HG03095 (cell line): ENCODE measurements at regions not wholly inside any gene's neighbourhood (a gene's known extent, or its start where the extent isn't known, plus 50 kb on each side); places are given as distances from the start of the nearest gene placed in this dataset.
"Not testable (repeated sequence)": the region's sequence is repeated elsewhere in the genome, so short reads cannot be mapped to it uniquely, and the experiment has no call there.

Source experiments
- ATAC-seq: cut with Tn5 transposase; IDR thresholded peaks from one replicate; pipeline ENCODE4 v1.9.1; 2021; ENCODE audit warnings: moderate library complexity; ENCODE audit not compliant: unreplicated experiment

- ATAC-seq: peak; percentile 69
Measured at GRCh38 chr21:8377093-8377841, 2144.1 kb upstream of the TPTE start.

GRCh38 chr21:8380419-8381079, 2140.8 kb upstream of the TPTE start:
- not testable (repeated sequence) for ATAC-seq

- not testable (repeated sequence) for ATAC-seq
Measured at GRCh38 chr21:8388169-8388939, 2133.0 kb upstream of the TPTE start.

GRCh38 chr21:8388940-8389238, 2132.5 kb upstream of the TPTE start:
- not testable (repeated sequence) for ATAC-seq

DNA sequence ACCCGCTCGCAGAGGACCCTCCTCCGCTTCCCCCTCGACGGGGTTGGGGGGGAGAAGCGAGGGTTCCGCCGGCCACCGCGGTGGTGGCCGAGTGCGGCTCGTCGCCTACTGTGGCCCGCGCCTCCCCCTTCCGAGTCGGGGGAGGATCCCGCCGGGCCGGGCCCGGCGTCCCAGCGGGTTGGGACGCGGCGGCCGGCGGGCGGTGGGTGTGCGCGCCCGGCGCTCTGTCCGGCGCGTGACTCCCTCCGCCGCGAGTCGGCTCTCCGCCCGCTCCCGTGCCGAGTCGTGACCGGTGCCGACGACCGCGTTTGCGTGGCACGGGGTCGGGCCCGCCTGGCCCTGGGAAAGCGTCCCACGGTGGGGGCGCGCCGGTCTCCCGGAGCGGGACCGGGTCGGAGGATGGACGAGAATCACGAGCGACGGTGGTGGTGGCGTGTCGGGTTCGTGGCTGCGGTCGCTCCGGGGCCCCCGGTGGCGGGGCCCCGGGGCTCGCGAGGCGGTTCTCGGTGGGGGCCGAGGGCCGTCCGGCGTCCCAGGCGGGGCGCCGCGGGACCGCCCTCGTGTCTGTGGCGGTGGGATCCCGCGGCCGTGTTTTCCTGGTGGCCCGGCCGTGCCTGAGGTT, 2130.7 kb upstream of the TPTE start:
- not testable (repeated sequence) for ATAC-seq

GRCh38 chr21:8394380-8394779, 2127.0 kb upstream of the TPTE start:
- ATAC-seq: not testable (repeated sequence)

DNA sequence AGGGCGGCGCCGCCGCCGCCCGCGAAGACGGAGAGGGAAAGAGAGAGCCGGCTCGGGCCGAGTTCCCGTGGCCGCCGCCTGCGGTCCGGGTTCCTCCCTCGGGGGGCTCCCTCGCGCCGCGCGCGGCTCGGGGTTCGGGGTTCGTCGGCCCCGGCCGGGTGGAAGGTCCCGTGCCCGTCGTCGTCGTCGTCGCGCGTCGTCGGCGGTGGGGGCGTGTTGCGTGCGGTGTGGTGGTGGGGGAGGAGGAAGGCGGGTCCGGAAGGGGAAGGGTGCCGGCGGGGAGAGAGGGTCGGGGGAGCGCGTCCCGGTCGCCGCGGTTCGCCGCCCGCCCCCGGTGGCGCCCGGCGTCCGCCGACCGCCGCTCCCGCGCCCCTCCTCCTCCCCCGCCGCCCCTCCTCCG, 2125.4 kb upstream of the TPTE start:
- ATAC-seq: not testable (repeated sequence)

DNA sequence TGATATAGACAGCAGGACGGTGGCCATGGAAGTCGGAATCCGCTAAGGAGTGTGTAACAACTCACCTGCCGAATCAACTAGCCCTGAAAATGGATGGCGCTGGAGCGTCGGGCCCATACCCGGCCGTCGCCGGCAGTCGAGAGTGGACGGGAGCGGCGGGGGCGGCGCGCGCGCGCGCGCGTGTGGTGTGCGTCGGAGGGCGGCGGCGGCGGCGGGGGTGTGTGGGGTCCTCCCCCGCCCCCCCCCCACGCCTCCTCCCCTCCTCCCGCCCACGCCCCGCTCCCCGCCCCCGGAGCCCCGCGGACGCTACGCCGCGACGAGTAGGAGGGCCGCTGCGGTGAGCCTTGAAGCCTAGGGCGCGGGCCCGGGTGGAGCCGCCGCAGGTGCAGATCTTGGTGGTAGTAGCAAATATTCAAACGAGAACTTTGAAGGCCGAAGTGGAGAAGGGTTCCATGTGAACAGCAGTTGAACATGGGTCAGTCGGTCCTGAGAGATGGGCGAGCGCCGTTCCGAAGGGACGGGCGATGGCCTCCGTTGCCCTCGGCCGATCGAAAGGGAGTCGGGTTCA, 2122.4 kb upstream of the TPTE start:
- not testable (repeated sequence) for ATAC-seq

DNA sequence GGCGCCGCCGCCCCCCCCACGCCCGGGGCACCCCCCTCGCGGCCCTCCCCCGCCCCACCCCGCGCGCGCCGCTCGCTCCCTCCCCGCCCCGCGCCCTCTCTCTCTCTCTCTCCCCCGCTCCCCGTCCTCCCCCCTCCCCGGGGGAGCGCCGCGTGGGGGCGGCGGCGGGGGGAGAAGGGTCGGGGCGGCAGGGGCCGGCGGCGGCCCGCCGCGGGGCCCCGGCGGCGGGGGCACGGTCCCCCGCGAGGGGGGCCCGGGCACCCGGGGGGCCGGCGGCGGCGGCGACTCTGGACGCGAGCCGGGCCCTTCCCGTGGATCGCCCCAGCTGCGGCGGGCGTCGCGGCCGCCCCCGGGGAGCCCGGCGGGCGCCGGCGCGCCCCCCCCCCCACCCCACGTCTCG, 2121.5 kb upstream of the TPTE start:
- not testable (repeated sequence) for ATAC-seq

GRCh38 chr21:8401799-8402198, 2119.6 kb upstream of the TPTE start:
- ATAC-seq: not testable (repeated sequence)

DNA sequence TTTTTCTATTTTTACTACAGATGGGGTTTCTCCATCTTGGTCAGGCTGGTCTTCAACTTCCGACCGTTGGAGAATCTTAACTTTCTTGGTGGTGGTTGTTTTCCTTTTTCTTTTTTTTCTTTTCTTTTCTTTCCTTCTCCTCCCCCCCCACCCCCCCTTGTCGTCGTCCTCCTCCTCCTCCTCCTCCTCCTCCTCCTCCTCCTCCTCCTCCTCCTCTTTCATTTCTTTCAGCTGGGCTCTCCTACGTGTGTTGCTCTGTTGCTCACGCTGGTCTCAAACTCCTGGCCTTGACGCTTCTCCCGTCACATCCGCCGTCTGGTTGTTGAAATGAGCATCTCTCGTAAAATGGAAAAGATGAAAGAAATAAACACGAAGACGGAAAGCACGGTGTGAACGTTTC, 2115.1 kb upstream of the TPTE start:
- ATAC-seq: not testable (repeated sequence)

DNA sequence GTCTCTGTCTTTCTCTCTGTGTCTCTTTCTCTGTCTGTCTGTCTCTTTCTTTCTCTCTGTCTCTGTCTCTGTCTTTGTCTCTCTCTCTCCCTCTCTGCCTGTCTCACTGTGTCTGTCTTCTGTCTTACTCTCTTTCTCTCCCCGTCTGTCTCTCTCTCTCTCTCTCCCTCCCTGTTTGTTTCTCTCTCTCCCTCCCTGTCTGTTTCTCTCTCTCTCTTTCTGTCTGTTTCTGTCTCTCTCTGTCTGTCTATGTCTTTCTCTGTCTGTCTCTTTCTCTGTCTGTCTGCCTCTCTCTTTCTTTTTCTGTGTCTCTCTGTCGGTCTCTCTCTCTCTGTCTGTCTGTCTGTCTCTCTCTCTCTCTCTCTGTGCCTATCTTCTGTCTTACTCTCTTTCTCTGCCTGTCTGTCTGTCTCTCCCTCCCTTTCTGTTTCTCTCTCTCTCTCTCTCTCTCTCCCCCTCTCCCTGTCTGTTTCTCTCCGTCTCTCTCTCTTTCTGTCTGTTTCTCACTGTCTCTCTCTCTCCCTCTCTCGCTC, 2110.2 kb upstream of the TPTE start:
- ATAC-seq: not testable (repeated sequence)

DNA sequence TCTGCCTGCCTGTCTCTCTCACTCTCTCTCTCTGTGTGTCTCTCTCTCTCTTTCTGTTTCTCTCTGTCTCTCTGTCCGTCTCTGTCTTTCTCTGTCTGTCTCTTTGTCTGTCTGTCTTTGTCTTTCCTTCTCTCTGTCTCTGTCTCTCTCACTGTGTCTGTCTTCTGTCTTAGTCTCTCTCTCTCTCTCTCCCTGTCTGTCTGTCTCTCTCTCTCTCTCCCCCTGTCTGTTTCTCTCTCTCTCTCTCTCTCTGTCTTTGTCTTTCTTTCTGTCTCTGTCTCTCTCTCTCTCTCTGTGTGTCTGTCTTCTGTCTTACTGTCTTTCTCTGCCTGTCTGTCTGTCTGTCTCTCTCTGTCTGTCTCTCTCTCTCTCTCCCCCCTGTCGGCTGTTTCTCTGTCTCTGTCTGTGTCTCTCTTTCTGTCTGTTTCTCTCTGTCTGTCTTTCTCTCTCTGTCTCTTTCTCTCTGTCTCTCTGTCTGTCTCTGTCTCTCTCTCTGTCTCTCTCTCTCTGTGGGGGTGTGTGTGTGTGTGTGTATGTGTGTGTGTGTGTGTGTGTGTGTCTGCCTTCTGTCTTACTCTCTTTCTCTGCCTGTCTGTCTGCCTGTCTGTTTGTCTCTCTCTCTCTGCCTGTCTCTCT, 2101.3 kb upstream of the TPTE start:
- peak; percentile 87 for ATAC-seq

DNA sequence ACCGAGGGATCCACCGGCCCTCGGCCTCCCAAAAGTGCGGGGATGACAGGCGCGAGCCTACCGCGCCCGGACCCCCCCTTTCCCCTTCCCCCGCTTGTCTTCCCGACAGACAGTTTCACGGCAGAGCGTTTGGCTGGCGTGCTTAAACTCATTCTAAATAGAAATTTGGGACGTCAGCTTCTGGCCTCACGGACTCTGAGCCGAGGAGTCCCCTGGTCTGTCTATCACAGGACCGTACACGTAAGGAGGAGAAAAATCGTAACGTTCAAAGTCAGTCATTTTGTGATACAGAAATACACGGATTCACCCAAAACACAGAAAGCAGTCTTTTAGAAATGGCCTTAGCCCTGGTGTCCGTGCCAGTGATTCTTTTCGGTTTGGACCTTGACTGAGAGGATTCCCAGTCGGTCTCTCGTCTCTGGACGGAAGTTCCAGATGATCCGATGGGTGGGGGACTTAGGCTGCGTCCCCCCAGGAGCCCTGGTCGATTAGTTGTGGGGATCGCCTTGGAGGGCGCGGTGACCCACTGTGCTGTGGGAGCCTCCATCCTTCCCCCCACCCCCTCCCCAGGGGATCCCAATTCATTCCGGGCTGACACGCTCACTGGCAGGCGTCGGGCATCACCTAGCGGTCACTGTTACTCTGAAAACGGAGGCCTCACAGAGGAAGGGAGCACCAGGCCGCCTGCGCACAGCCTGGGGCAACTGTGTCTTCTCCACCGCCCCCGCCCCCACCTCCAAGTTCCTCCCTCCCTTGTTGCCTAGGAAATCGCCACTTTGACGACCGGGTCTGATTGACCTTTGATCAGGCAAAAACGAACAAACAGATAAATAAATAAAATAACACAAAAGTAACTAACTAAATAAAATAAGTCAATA, 2093.4 kb upstream of the TPTE start:
- ATAC-seq: peak; percentile 53

DNA sequence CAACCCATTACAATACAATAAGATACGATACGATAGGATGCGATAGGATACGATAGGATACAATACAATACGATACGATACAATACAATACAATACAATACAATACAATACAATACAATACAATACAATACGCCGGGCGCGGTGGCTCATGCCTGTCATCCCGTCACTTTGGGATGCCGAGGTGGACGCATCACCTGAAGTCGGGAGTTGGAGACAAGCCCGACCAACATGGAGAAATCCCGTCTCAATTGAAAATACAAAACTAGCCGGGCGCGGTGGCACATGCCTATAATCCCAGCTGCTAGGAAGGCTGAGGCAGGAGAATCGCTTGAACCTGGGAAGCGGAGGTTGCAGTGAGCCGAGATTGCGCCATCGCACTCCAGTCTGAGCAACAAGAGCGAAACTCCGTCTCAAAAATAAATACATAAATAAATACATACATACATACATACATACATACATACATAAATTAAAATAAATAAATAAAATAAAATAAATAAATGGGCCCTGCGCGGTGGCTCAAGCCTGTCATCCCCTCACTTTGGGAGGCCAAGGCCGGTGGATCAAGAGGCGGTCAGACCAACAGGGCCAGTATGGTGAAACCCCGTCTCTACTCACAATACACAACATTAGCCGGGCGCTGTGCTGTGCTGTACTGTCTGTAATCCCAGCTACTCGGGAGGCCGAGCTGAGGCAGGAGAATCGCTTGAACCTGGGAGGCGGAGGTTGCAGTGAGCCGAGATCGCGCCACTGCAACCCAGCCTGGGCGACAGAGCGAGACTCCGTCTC, 2092.5 kb upstream of the TPTE start:
- ATAC-seq: peak; percentile 67

GRCh38 chr21:8434710-8435109, 2086.7 kb upstream of the TPTE start:
- ATAC-seq: not testable (repeated sequence)

- not testable (repeated sequence) for ATAC-seq
Measured at GRCh38 chr21:8443093-8443492, 2078.3 kb upstream of the TPTE start.

GRCh38 chr21:8449807-8450206, 2071.6 kb upstream of the TPTE start:
- ATAC-seq: not testable (repeated sequence)
